KMS-11 (cell line): ENCODE measurements at regions not wholly inside any gene's neighbourhood (a gene's known extent, or its start where the extent isn't known, plus 50 kb on each side); places are given as distances from the start of the nearest gene placed in this dataset.

Experiments
- H2AFZ ChIP-seq: fragments of 200-600 bp; sonication (generic); 2 replicates; pipeline ENCODE4 v1.6.1; 2016; ENCODE audit warnings: antibody characterized with exemption, mixed run types, low read depth
- H3K27ac ChIP-seq: fragments of 200-600 bp; sonication (generic); 2 replicates; pipeline ENCODE4 v1.6.1; 2016; ENCODE audit warnings: mild to moderate bottlenecking, mixed run types
- H3K27me3 ChIP-seq: fragments of 200-600 bp; sonication (generic); 2 replicates; pipeline ENCODE4 v1.6.1; 2017; ENCODE audit warnings: mild to moderate bottlenecking, low read depth, mixed run types, moderate library complexity; ENCODE audit not compliant: insufficient read depth
- H3K36me3 ChIP-seq: fragments of 200-600 bp; sonication (generic); 2 replicates; pipeline ENCODE4 v1.6.1; 2017; ENCODE audit warnings: mild to moderate bottlenecking, mixed run types; ENCODE audit not compliant: insufficient read depth
- H3K4me1 ChIP-seq: fragments of 200-600 bp; sonication (generic); 2 replicates; pipeline ENCODE4 v1.6.1; 2016; ENCODE audit warnings: mild to moderate bottlenecking, low read depth, mixed run types; ENCODE audit not compliant: poor library complexity, severe bottlenecking
- H3K4me2 ChIP-seq: fragments of 200-600 bp; sonication (generic); 2 replicates; pipeline ENCODE4 v1.7.0; 2016; ENCODE audit warnings: mild to moderate bottlenecking, mixed run types
- H3K4me3 ChIP-seq: fragments of 200-600 bp; sonication (generic); IDR thresholded peaks from 2 replicates; pipeline ENCODE4 v1.6.1; 2017; ENCODE audit warnings: low read depth, low read length, mixed read lengths; ENCODE audit not compliant: insufficient read depth
- H3K79me2 ChIP-seq: fragments of 200-600 bp; sonication (generic); 2 replicates; pipeline ENCODE4 v1.6.1; 2016; ENCODE audit warnings: low read depth, mixed run types; ENCODE audit not compliant: insufficient read depth
- H3K9ac ChIP-seq: fragments of 200-600 bp; sonication (generic); 2 replicates; pipeline ENCODE4 v1.6.1; 2016; ENCODE audit warnings: mild to moderate bottlenecking, mixed run types
- H4K20me1 ChIP-seq: fragments of 200-600 bp; sonication (generic); 2 replicates; pipeline ENCODE4 v1.6.1; 2016; ENCODE audit warnings: mild to moderate bottlenecking, mixed run types; ENCODE audit not compliant: insufficient read depth
- CTCF ChIP-seq: fragments of 200-600 bp; sonication (generic); conservative IDR thresholded peaks from 2 replicates; pipeline ENCODE4 v1.6.1; 2017; ENCODE audit warnings: low read depth, mild to moderate bottlenecking, antibody characterized with exemption, low read length, moderate library complexity, mixed read lengths

GRCh38 chr6:74606582-74607071 is 599.2 kb downstream of the COL12A1 start:
- Histone ChIP-seq H3K36me3 (no peaks in the 10 kb centered on the region), H3K4me2 (no peak overlapping the region), H2AFZ (no peak overlapping the region), H4K20me1 (no peaks in the 10 kb centered on the region), H3K9ac (no peak overlapping the region), H3K79me2 (no peaks in the 10 kb centered on the region), H3K4me1 (peaks cover 15% of the 10 kb centered on the region), H3K27me3 (no peaks in the 10 kb centered on the region), H3K4me3 (no peak overlapping the region), H3K27ac (no peak overlapping the region)
- no peak for TF ChIP-seq CTCF

- no peaks in the 10 kb centered on the region for H3K36me3 ChIP-seq
- no peak overlapping the region for H3K9ac ChIP-seq
- peaks cover 20% of the 10 kb centered on the region for H3K4me1 ChIP-seq
- no peak overlapping the region for H3K27ac ChIP-seq
- no peak for TF ChIP-seq CTCF
- no peaks in the 10 kb centered on the region for H4K20me1 ChIP-seq
- H3K4me3 ChIP-seq, result no peak overlapping the region
- H3K4me2 ChIP-seq, result no peak overlapping the region
- H3K27me3 ChIP-seq, result no peaks in the 10 kb centered on the region
- no peak overlapping the region for H2AFZ ChIP-seq
- H3K79me2 ChIP-seq, result no peaks in the 10 kb centered on the region
Observed at GRCh38 chr6:74605922-74606581, 599.8 kb downstream of the COL12A1 start.

- H3K36me3 ChIP-seq, result no peaks in the 10 kb centered on the region
- H3K27me3 ChIP-seq, result no peaks in the 10 kb centered on the region
- H2AFZ ChIP-seq, result no peak overlapping the region
- no peak overlapping the region for H3K4me3 ChIP-seq
- TF ChIP-seq CTCF, result no peak
- H3K79me2 ChIP-seq, result no peaks in the 10 kb centered on the region
- H4K20me1 ChIP-seq, result no peaks in the 10 kb centered on the region
- H3K4me2 ChIP-seq, result no peak overlapping the region
- H3K4me1 ChIP-seq, result peaks cover 31% of the 10 kb centered on the region
- no peak overlapping the region for H3K9ac ChIP-seq
- no peak overlapping the region for H3K27ac ChIP-seq
Observed at GRCh38 chr6:74604279-74604678, 601.6 kb downstream of the COL12A1 start.

GRCh38 chr6:74603322-74604076 is 602.4 kb downstream of the COL12A1 start:
- Histone ChIP-seq H3K27me3 (no peaks in the 10 kb centered on the region), H2AFZ (no peak overlapping the region), H3K9ac (no peak overlapping the region), H3K4me1 (peaks cover 39% of the 10 kb centered on the region), H3K4me2 (no peak overlapping the region), H3K4me3 (no peak overlapping the region), H4K20me1 (no peaks in the 10 kb centered on the region), H3K79me2 (no peaks in the 10 kb centered on the region), H3K27ac (no peak overlapping the region), H3K36me3 (no peaks in the 10 kb centered on the region)
- TF ChIP-seq CTCF, result no peak
